ENCODE measurements at regions not wholly inside any gene's neighbourhood (a gene's known extent, or its start where the extent isn't known, plus 50 kb on each side); places are given as distances from the start of the nearest gene placed in this dataset.

- 0 out of 2 replicates have a peak, but pooled peaks cover 2% of the 10 kb centered on the region for H3K27me3 ChIP-seq (replicated peaks)
- no peaks in the 10 kb centered on the region for H3K36me3 ChIP-seq
- no peaks in the 10 kb centered on the region for H3K4me1 ChIP-seq (replicated peaks)
- H3K9me3 ChIP-seq (replicated peaks): no peaks in the 10 kb centered on the region
- no peak overlapping the region for H3K27ac ChIP-seq
- no peak for DNase-seq (ENCODE audit: low read depth in 1 of 2, low spot score in 2 of 2)
- H3K4me3 ChIP-seq: no peak overlapping the region
Observed at GRCh38 chr18:41724195-41724594, 230.8 kb upstream of the PIK3C3 start.

GRCh38 chr18:41721103-41721790 lies 233.8 kb upstream of the PIK3C3 start:
- Histone ChIP-seq H3K36me3 (no peaks in the 10 kb centered on the region), H3K9me3 (replicated peaks) (no peaks in the 10 kb centered on the region), H3K27ac (no peak overlapping the region), H3K4me3 (no peak overlapping the region), H3K27me3 (replicated peaks) (0 out of 2 replicates have a peak, but pooled peaks cover 2% of the 10 kb centered on the region), H3K4me1 (replicated peaks) (no peaks in the 10 kb centered on the region)
- no peak for DNase-seq (ENCODE audit: low read depth in 1 of 2, low spot score in 2 of 2)

GRCh38 chr18:41720226-41720625 lies 234.8 kb upstream of the PIK3C3 start:
- H3K4me1 ChIP-seq (replicated peaks): no peaks in the 10 kb centered on the region
- no peaks in the 10 kb centered on the region for H3K36me3 ChIP-seq
- no peaks in the 10 kb centered on the region for H3K9me3 ChIP-seq (replicated peaks)
- no peak overlapping the region for H3K4me3 ChIP-seq
- 0 out of 2 replicates have a peak, but pooled peaks cover 2% of the 10 kb centered on the region for H3K27me3 ChIP-seq (replicated peaks)
- no peak for DNase-seq (ENCODE audit: low read depth in 1 of 2, low spot score in 2 of 2)
- no peak overlapping the region for H3K27ac ChIP-seq

GRCh38 chr18:41719808-41720207 lies 235.2 kb upstream of the PIK3C3 start:
- Histone ChIP-seq H3K4me1 (replicated peaks) (no peaks in the 10 kb centered on the region), H3K9me3 (replicated peaks) (no peaks in the 10 kb centered on the region), H3K27me3 (replicated peaks) (0 out of 2 replicates have a peak, but pooled peaks cover 2% of the 10 kb centered on the region), H3K27ac (no peak overlapping the region), H3K4me3 (no peak overlapping the region), H3K36me3 (no peaks in the 10 kb centered on the region)
- DNase-seq (ENCODE audit: low read depth in 1 of 2, low spot score in 2 of 2): no peak

DNA sequence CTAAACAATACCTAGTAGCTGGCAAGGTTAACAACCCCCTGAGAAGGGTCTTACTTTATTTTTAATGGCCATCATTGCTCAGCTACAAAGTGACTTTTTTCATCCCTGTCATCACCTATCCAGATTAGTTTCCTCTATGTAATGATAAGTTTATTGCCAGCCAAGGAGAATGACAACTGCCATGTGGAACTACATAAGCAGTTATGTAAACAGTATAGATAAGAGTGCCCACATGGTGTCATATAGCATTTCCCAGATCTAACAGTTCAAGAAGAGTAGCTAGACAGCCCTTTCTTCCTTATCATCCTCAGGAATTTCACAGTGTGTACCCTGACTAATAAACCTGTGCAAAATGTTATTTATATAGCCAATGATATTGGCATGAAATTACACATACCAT lies 240.2 kb upstream of the PIK3C3 start:
- no peaks in the 10 kb centered on the region for H3K27me3 ChIP-seq (replicated peaks)
- H3K36me3 ChIP-seq: no peaks in the 10 kb centered on the region
- no peak for DNase-seq (ENCODE audit: low read depth in 1 of 2, low spot score in 2 of 2)
- H3K9me3 ChIP-seq (replicated peaks): no peaks in the 10 kb centered on the region
- H3K4me3 ChIP-seq: no peak overlapping the region
- no peaks in the 10 kb centered on the region for H3K4me1 ChIP-seq (replicated peaks)
- no peak overlapping the region for H3K27ac ChIP-seq

GRCh38 chr18:41713969-41714825 lies 240.8 kb upstream of the PIK3C3 start:
- no peaks in the 10 kb centered on the region for H3K36me3 ChIP-seq
- H3K4me3 ChIP-seq: no peak overlapping the region
- no peak for DNase-seq (ENCODE audit: low read depth in 1 of 2, low spot score in 2 of 2)
- H3K4me1 ChIP-seq (replicated peaks): no peaks in the 10 kb centered on the region
- no peak overlapping the region for H3K27ac ChIP-seq
- no peaks in the 10 kb centered on the region for H3K9me3 ChIP-seq (replicated peaks)
- H3K27me3 ChIP-seq (replicated peaks): no peaks in the 10 kb centered on the region

DNA sequence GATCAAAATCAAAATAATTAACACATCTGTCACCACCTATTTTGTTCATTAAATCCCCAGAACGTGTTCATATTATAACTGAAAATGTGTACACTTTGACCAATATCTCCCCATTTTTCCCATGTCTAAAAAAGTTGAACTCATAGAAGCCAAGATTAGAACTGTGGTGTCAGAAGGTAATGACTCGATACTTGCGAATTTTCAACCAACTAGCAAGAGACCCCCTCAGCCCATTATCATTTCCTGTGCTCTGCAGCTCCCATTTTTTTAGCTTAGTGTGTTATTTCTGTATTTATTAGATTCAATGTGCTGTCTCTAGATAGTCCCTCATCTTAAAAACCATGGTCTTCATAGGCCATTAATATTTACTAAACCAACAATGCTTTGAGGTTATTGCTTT lies 248.7 kb upstream of the PIK3C3 start:
- H3K27me3 ChIP-seq (replicated peaks): no peaks in the 10 kb centered on the region
- no peak overlapping the region for H3K27ac ChIP-seq
- no peak overlapping the region for H3K4me3 ChIP-seq
- no peaks in the 10 kb centered on the region for H3K9me3 ChIP-seq (replicated peaks)
- no peak for DNase-seq (ENCODE audit: low read depth in 1 of 2, low spot score in 2 of 2)
- H3K4me1 ChIP-seq (replicated peaks): no peaks in the 10 kb centered on the region
- no peaks in the 10 kb centered on the region for H3K36me3 ChIP-seq

DNA sequence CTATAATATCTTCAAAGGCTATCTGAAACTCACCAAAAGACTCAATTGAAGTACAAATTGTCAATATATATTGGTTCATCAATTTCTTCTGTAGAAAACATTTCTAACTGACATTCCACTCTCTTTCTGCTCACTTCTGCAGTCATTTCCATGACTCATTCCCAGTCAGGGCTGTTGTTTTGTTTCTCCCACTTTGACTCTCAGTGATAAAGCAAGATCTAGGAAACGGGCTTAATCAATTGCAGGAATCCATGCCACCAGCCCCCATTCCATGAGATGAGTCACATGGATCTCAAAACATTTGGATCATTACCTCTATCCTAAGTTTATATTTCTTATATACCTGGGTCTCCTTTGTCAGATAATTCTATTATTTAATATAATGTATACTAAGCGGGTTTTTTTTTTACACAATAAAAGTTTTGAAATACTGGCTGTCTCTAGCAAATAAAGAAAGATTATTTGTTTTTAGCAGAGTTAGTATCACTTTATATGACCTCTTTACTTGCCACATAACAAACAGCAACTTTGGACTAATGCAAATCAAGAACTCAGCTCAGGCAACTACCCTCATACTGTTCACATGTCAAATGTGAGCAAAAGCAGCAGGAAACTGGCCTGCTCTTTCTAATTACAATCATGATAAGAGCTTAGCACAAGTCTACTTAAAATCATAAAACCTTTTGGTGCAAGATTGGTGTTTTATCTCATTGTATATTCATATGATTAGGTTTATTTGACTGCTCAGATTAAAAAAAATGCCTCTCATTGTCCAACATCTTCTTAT lies 251.1 kb upstream of the PIK3C3 start:
- H3K27ac ChIP-seq: no peak overlapping the region
- no peaks in the 10 kb centered on the region for H3K9me3 ChIP-seq (replicated peaks)
- DNase-seq (ENCODE audit: low read depth in 1 of 2, low spot score in 2 of 2): no peak
- H3K4me3 ChIP-seq: no peak overlapping the region
- no peaks in the 10 kb centered on the region for H3K36me3 ChIP-seq
- H3K27me3 ChIP-seq (replicated peaks): no peaks in the 10 kb centered on the region
- H3K4me1 ChIP-seq (replicated peaks): no peaks in the 10 kb centered on the region

- no peaks in the 10 kb centered on the region for H3K27me3 ChIP-seq (replicated peaks)
- no peaks in the 10 kb centered on the region for H3K9me3 ChIP-seq (replicated peaks)
- H3K36me3 ChIP-seq: no peaks in the 10 kb centered on the region
- H3K4me3 ChIP-seq: no peak overlapping the region
- no peaks in the 10 kb centered on the region for H3K4me1 ChIP-seq (replicated peaks)
- no peak for DNase-seq (ENCODE audit: low read depth in 1 of 2, low spot score in 2 of 2)
- no peak overlapping the region for H3K27ac ChIP-seq
Observed at GRCh38 chr18:41700416-41700815, 254.6 kb upstream of the PIK3C3 start.

DNA sequence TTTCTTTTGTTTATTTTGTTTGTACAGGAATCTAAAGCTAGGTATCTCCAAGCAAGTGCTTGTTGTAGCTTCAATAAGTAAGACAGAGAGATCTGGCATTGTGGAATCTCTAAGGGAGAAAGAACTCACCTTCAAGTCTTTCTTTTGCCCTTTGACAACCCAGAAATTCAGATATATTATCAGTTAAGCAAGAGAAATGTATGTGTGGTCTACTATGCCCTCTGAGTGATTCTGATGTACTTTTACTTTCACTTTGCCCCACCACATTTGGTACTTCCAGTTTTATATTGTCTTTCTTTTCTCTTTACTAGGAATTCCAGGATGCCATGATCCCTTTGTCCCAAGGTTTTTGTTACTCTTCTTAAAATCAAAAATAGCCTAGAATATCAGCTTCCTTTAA lies 259.6 kb upstream of the PIK3C3 start:
- no peak for DNase-seq (ENCODE audit: low read depth in 1 of 2, low spot score in 2 of 2)
- H3K4me3 ChIP-seq: no peak overlapping the region
- H3K27me3 ChIP-seq (replicated peaks): no peaks in the 10 kb centered on the region

GRCh38 chr18:41693008-41693407 lies 262.0 kb upstream of the PIK3C3 start:
- DNase-seq (ENCODE audit: low read depth in 1 of 2, low spot score in 2 of 2): no peak
- Histone ChIP-seq H3K36me3 (no peaks in the 10 kb centered on the region), H3K4me3 (no peak overlapping the region), H3K27ac (no peak overlapping the region), H3K4me1 (replicated peaks) (no peaks in the 10 kb centered on the region), H3K9me3 (replicated peaks) (no peaks in the 10 kb centered on the region), H3K27me3 (replicated peaks) (no peaks in the 10 kb centered on the region)

More for the DNA sequence above, 259.6 kb upstream of the PIK3C3 start:
- no peaks in the 10 kb centered on the region for H3K9me3 ChIP-seq (replicated peaks)
- H3K4me1 ChIP-seq (replicated peaks): no peaks in the 10 kb centered on the region
- H3K27ac ChIP-seq: no peak overlapping the region
- no peaks in the 10 kb centered on the region for H3K36me3 ChIP-seq

DNA sequence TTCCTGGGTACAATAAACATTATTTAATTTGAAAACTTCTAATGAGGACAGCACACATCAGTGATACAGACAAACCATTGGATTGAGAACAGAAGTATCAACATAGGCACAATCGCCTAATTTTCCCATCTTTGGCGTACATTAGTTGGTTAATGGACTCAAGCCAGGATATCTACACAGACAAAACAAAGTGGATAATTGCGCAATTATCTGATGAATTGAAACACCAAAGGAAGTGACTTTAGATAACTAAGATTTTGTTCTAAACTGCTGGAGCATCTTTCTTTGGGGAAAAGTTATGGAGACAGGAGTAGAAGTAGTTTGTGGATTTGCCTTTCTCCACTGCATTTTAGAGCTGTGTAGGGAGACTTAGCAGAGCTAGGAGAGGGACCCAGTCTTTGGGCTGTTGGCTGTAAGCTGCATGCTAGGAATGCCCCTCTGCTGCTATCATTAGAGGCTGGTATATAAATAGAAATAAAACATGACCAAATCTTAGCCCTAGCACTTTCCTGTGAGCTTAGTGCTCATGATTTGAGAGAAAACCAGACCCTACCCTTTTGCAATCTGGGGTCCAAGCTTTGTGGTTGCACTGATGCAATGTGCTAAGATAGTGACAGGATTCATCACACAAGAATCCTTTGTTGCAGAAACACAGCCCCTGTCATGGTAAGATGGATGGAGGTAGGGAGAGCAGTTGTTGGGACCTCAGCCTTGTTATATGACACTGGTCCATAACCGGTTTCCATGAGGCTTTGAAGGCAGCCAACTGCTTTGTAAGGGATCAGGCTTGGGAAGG lies 264.5 kb upstream of the PIK3C3 start:
- no peak for DNase-seq (ENCODE audit: low read depth in 1 of 2, low spot score in 2 of 2)
- no peaks in the 10 kb centered on the region for H3K4me1 ChIP-seq (replicated peaks)
- no peaks in the 10 kb centered on the region for H3K36me3 ChIP-seq
- H3K4me3 ChIP-seq: no peak overlapping the region
- H3K27me3 ChIP-seq (replicated peaks): no peaks in the 10 kb centered on the region
- no peak overlapping the region for H3K27ac ChIP-seq
- H3K9me3 ChIP-seq (replicated peaks): no peaks in the 10 kb centered on the region

DNA sequence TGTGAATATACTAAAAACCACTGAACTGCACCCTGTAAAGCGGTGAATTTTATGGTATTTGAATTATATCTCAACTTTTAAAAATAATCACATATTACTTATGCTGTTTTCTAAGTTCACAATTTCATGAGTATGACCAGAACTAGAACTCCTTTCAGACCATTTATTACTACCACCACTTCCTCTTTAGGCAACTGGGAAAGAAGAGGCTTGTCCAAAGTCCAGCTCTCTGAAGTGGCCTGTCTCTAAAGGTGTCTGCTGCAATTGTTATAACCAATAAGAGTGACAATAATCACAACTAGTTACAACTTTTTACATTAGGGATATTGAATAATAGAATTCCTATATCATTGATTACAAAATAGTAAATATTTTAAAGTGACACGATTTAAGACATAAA lies 267.9 kb upstream of the PIK3C3 start:
- Histone ChIP-seq H3K27me3 (replicated peaks) (no peaks in the 10 kb centered on the region), H3K9me3 (replicated peaks) (no peaks in the 10 kb centered on the region), H3K4me3 (no peak overlapping the region), H3K4me1 (replicated peaks) (no peaks in the 10 kb centered on the region), H3K36me3 (no peaks in the 10 kb centered on the region), H3K27ac (no peak overlapping the region)
- no peak for DNase-seq (ENCODE audit: low read depth in 1 of 2, low spot score in 2 of 2)
